Loucy (cell line): ENCODE measurements at regions not wholly inside any gene's neighbourhood (a gene's known extent, or its start where the extent isn't known, plus 50 kb on each side); places are given as distances from the start of the nearest gene placed in this dataset.
A peak's percentile ranks its signal among the peaks of the same experiment; 100 is the strongest.

Experiments used
- EZH2phosphoT487 ChIP-seq: fragments of 200-600 bp; IDR thresholded peaks from 2 replicates; pipeline ENCODE4 v1.6.1; 2018; ENCODE audit warnings: antibody characterized with exemption, mild to moderate bottlenecking, moderate library complexity, borderline replicate concordance
- TF ChIP-seq, protein P1 (sequence below): fragments of 200-600 bp; sonication (generic); conservative IDR thresholded peaks from 2 replicates; pipeline ENCODE4 v1.5.1; 2014; ENCODE audit warnings: mild to moderate bottlenecking, antibody characterized with exemption, low read length

GRCh38 chrX:35726176-35726575, 72.0 kb upstream of the MAGEB16 start:
- TF ChIP-seq, protein P1, sequence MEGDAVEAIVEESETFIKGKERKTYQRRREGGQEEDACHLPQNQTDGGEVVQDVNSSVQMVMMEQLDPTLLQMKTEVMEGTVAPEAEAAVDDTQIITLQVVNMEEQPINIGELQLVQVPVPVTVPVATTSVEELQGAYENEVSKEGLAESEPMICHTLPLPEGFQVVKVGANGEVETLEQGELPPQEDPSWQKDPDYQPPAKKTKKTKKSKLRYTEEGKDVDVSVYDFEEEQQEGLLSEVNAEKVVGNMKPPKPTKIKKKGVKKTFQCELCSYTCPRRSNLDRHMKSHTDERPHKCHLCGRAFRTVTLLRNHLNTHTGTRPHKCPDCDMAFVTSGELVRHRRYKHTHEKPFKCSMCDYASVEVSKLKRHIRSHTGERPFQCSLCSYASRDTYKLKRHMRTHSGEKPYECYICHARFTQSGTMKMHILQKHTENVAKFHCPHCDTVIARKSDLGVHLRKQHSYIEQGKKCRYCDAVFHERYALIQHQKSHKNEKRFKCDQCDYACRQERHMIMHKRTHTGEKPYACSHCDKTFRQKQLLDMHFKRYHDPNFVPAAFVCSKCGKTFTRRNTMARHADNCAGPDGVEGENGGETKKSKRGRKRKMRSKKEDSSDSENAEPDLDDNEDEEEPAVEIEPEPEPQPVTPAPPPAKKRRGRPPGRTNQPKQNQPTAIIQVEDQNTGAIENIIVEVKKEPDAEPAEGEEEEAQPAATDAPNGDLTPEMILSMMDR: peak; percentile 42
- no peak for TF ChIP-seq EZH2phosphoT487
